Transverse colon (tissue), 4 donors: ENCODE measurements at regions not wholly inside any gene's neighbourhood (a gene's known extent, or its start where the extent isn't known, plus 50 kb on each side); places are given as distances from the start of the nearest gene placed in this dataset.

Experiments
- DNase-seq: peaks from one replicate; pipeline ENCODE4 v3.0.0-alpha.2; 2019
- H3K27ac ChIP-seq, 4 donors: fragments of 200-600 bp; sonication (generic); 2 replicates each; pipeline ENCODE4 v1.5.1; 2016 to 2018; ENCODE audit warnings: inconsistent platforms in 4 of 4
- H3K27me3 ChIP-seq: fragments of 200-600 bp; sonication (generic); 2 replicates; pipeline ENCODE4 v1.5.1; 2017; ENCODE audit warnings: inconsistent platforms
- H3K36me3 ChIP-seq, 4 donors: fragments of 200-600 bp; sonication (generic); 2 replicates each; pipeline ENCODE4 v1.5.1; 2017 to 2019; ENCODE audit warnings: inconsistent platforms in 4 of 4
- H3K4me1 ChIP-seq, 4 donors: fragments of 200-600 bp; sonication (generic); 2 replicates each; pipeline ENCODE4 v1.5.1; 2017 to 2020; ENCODE audit warnings: inconsistent platforms in 4 of 4
- H3K4me3 ChIP-seq, 4 donors: fragments of 200-600 bp; sonication (generic); 1 replicate in 1 of 4; 2 replicates in 3 of 4; pipeline versions ENCODE4 v1.5.1 to v1.6.1; 2017 to 2019; ENCODE audit warnings: inconsistent platforms in 4 of 4
- H3K9me3 ChIP-seq, 2 donors: fragments of 200-600 bp; sonication (generic); 2 replicates each; pipeline ENCODE4 v1.5.1; 2017 to 2019; ENCODE audit warnings: inconsistent platforms in 2 of 2
- EP300 ChIP-seq: sonication (generic); formaldehyde crosslinking; IDR thresholded peaks from one replicate; pipeline ENCODE4 v1.6.1; 2017; ENCODE audit warnings: antibody characterized with exemption, low read depth
- POLR2A ChIP-seq: fragments of 450-650 bp; IDR thresholded peaks from one replicate; pipeline ENCODE4 v1.6.1; 2016; ENCODE audit warnings: antibody characterized with exemption, mild to moderate bottlenecking, moderate library complexity
- POLR2AphosphoS5 ChIP-seq, 3 donors: sonication (generic); formaldehyde crosslinking; IDR thresholded peaks; one replicate each; pipeline ENCODE4 v1.6.1; 2016; ENCODE audit warnings: antibody characterized with exemption in 3 of 3
- WGBS, 2 donors: methylation state at CpG; one replicate each; pipeline ENCODE4 v1.1.5; 2018; ENCODE audit warnings: low coverage in 1 of 2; 5-methylcytosine and 5-hydroxymethylcytosine counted together
- in situ Hi-C, 4 donors: fragments of 200-750 bp; cut with MboI; loops; one replicate each; pipeline versions ENCODE4 v1.15.0 to v1.15.1; 2017; ENCODE audit warnings: low sequenced_read_pairs in 3 of 4, low pct_ligation_motif_present in 1 of 4, low pct_unique_long_range_greater_than_20kb in 1 of 4
- intact Hi-C: fragments of 100-400 bp; cut with DNase I; formaldehyde crosslinking; loops from one replicate; pipeline ENCODE4 v1.15.1; 2023; ENCODE audit warnings: low total_unique reads
- TF ChIP-seq, protein P1 (sequence below), 5 experiments: fragments of 200-600 bp in 3 of 5; fragments of 450-650 bp in 2 of 5; sonication (generic) in 3 of 5; IDR thresholded peaks; 1 replicate in 2 of 5; 2 replicates in 3 of 5; pipeline ENCODE4 v1.5.1; 2016 to 2017; ENCODE audit warnings: antibody characterized with exemption in 5 of 5, inconsistent platforms in 3 of 5, mild to moderate bottlenecking in 2 of 5, moderate library complexity in 1 of 5

DNA sequence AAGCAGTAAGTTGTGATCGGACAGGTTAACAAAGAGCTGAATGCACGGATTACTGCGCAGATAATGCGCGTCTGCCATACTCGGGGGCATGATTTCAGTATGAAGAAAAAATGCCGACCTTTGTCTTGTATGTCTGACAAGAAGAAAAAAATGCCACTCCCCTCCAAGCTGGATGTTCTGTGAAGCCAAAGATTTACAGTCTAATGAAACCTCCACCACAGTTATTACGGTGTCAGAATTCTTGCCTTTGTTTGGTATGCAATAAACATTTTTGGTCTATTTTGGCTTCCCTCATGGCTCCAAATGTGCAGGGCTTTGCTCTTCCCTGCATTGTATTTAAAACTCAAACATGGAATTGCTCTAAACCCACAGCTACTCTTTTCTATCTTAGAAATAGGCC lies 72.2 kb upstream of the THUMPD2 start:
- 48 to 56% methylated on average over 7 to 8 of the region's 8 CpGs for WGBS, 2 donors
- no peak for TF ChIP-seq EP300
- TF ChIP-seq POLR2A, result no peak
- TF ChIP-seq POLR2AphosphoS5 (IDR thresholded peaks at IDR 0.05), result no peak
- TF ChIP-seq, protein P1, sequence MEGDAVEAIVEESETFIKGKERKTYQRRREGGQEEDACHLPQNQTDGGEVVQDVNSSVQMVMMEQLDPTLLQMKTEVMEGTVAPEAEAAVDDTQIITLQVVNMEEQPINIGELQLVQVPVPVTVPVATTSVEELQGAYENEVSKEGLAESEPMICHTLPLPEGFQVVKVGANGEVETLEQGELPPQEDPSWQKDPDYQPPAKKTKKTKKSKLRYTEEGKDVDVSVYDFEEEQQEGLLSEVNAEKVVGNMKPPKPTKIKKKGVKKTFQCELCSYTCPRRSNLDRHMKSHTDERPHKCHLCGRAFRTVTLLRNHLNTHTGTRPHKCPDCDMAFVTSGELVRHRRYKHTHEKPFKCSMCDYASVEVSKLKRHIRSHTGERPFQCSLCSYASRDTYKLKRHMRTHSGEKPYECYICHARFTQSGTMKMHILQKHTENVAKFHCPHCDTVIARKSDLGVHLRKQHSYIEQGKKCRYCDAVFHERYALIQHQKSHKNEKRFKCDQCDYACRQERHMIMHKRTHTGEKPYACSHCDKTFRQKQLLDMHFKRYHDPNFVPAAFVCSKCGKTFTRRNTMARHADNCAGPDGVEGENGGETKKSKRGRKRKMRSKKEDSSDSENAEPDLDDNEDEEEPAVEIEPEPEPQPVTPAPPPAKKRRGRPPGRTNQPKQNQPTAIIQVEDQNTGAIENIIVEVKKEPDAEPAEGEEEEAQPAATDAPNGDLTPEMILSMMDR (IDR thresholded peaks at IDR 0.05), result no peak
- peak overlapping the region in 1 of 4 donors; percentile 6 for H3K4me3 ChIP-seq
- H3K27ac ChIP-seq, result peak overlapping the region in 2 of 4 donors; percentile 8 to 28
- peaks cover 0 to 12% (median 3%) of the 10 kb centered on the region in 4 donors for H3K4me1 ChIP-seq
- no peaks in the 10 kb centered on the region for H3K36me3 ChIP-seq
- intact Hi-C loops (no loop called here), in situ Hi-C loops (no loop called here)
- DNase-seq, result no peak
- H3K27me3 ChIP-seq, result no peaks in the 10 kb centered on the region
- no peaks in the 10 kb centered on the region for H3K9me3 ChIP-seq

DNA sequence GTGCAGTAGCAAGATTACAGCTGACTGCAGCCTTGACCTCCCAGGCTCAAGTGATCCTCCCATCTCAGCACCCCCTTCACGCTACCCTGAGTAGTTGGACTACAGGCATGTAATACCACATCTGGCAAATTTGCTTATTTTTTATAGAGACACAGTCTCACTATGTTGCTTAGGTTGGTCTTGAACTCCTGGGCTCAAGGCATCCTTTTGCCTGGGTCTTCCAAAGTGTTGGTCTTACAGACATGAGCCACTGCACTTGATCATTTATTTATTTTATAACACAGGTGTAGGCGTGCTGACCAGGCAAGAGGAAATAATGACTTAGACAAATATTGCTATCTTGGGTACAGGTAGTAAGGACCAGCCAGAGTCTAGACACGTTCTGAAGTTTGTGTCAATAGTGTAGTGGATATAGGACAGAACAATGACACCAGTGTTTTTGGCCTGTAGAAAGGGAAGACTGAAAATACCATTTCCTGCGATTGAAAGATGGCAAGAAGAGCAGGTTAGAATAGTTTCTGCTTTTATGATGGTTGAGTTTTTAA lies 71.0 kb upstream of the THUMPD2 start:
- H3K4me1 ChIP-seq, result peaks cover 0 to 12% (median 3%) of the 10 kb centered on the region in 4 donors
- no peak overlapping the region for H3K27ac ChIP-seq
- no peak for DNase-seq
- no peaks in the 10 kb centered on the region for H3K9me3 ChIP-seq
- no peak for TF ChIP-seq POLR2AphosphoS5 (IDR thresholded peaks at IDR 0.05)
- TF ChIP-seq POLR2A, result no peak
- TF ChIP-seq EP300, result no peak
- TF ChIP-seq, protein P1 (IDR thresholded peaks at IDR 0.05), result no peak
- no peaks in the 10 kb centered on the region for H3K27me3 ChIP-seq
- H3K4me3 ChIP-seq, result no peak overlapping the region
- in situ Hi-C loops (no loop called here), intact Hi-C loops (no loop called here)
- WGBS, 2 donors, result 47 to 48% methylated on average over 3 to 4 of the region's 4 CpGs
- no peaks in the 10 kb centered on the region for H3K36me3 ChIP-seq

DNA sequence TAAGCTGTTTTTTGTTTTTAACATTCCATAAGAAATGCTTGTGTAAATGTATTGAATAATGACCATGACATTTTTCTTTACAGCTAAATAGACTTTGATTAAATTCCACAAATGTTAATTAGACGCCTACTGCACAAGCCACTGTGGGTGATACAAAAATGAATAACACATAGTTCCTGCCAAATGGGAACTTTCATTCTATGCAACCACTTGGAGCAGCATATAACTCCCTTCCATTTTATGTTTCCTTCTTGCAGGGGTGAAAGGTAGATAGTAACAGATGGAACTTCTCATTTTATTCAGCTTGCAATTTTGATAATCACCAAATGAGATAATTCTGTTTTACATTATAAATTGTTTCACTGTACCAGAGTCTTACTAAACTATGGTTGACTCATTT lies 70.0 kb upstream of the THUMPD2 start:
- intact Hi-C loops (no loop called here), in situ Hi-C loops (no loop called here)
- TF ChIP-seq EP300 (no peak), POLR2A (no peak), POLR2AphosphoS5 (IDR thresholded peaks at IDR 0.05) (no peak)
- TF ChIP-seq, protein P1 (IDR thresholded peaks at IDR 0.05), result no peak
- Histone ChIP-seq H3K27me3 (no peaks in the 10 kb centered on the region), H3K36me3 (no peaks in the 10 kb centered on the region), H3K27ac (no peak overlapping the region), H3K9me3 (no peaks in the 10 kb centered on the region), H3K4me3 (no peak overlapping the region), H3K4me1 (peaks cover 0 to 12% (median 3%) of the 10 kb centered on the region in 4 donors)
- no peak for DNase-seq
- 80% methylated on average over 1 of the region's 1 CpG; no CpG with 5 or more reads in 1 of the 2 donors for WGBS, 2 donors

DNA sequence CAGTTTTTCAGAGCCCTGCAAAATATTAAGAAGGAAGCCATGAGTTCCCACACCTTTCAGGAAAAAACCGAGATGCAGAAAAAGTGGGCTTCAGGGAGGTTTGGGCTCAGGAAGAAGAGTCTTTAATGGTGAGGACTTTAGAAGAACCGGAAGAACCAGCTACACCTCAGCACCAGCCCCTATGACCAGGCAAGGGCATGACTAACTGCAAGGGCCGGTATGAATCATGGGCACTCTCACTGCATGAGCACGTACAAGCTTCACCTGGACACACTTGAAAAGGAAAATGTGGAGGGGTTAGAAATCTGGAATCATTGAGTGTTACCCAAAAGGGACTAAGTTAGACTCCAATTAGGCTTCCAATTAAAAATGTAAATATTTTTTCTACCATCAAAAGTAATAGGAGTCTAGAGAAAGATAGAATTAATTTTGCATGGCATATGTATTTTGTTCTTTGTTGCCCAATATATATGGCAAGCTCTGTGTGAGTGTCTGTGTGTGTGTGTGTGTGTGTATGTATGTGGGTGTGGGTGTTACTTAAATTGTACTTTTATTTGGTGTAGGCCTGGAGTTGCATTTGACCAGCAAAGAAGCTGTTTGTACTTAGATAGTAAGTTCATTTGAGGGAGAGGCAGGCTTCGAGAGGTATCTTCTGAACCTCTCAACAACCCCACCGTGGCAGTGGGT lies 66.5 kb upstream of the THUMPD2 start:
- in situ Hi-C loops (no loop called here), intact Hi-C loops (no loop called here)
- Histone ChIP-seq H3K27me3 (no peaks in the 10 kb centered on the region), H3K4me3 (no peak overlapping the region), H3K36me3 (no peaks in the 10 kb centered on the region), H3K4me1 (no peaks in the 10 kb centered on the region), H3K27ac (no peak overlapping the region), H3K9me3 (no peaks in the 10 kb centered on the region)
- DNase-seq, result no peak
- TF ChIP-seq POLR2A (no peak), POLR2AphosphoS5 (IDR thresholded peaks at IDR 0.05) (no peak), EP300 (no peak)
- TF ChIP-seq, protein P1 (IDR thresholded peaks at IDR 0.05), result no peak
- 72 to 90% methylated on average over 3 to 6 of the region's 6 CpGs for WGBS, 2 donors
